ENCODE measurements at regions not wholly inside any gene's neighbourhood (a gene's known extent, or its start where the extent isn't known, plus 50 kb on each side); places are given as distances from the start of the nearest gene placed in this dataset.

DNA sequence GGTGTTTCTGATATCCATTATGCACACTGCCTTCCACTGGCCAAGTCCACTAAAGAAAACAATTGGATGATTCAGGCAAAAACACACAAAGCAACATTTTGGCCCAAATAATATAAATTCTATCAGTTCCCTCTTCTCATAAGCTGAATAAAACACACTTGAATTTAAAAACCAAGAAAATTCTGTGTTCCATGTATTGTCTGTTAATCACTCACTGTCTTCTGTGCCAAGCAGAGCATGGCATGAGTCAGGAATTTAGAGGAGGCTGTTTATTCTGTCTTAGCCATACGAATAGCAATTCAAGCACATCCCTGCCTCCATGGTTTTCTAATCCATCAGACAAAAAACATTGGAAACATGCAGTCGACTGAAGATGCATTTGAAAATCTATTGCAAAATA is 215.6 kb upstream of the UMPS start:
- Histone ChIP-seq H3K4me3 (replicated peaks in 1 of 3; ENCODE audit: insufficient read depth in 1 of 3, low read depth in 2 of 3, low read length in 3 of 3) (no peak overlapping the region), H3K27ac (ENCODE audit: extremely low read length, insufficient read depth, low read length) (no peak overlapping the region), H3K4me2 (ENCODE audit: low read depth, low read length) (no peak overlapping the region), H3K9ac (ENCODE audit: insufficient read depth, low read depth, low read length) (no peak overlapping the region), H3K4me1 (ENCODE audit: insufficient read depth, low read length) (peaks cover 13% of the 10 kb centered on the region), H3K36me3 (replicated peaks in 1 of 2; ENCODE audit: control insufficient read depth in 1 of 2, insufficient read depth in 2 of 2, low read length in 2 of 2) (no peaks in the 10 kb centered on the region), H3K9me3 (ENCODE audit: low read length) (no peaks in the 10 kb centered on the region), H3K79me2 (ENCODE audit: insufficient read depth, low read length) (no peaks in the 10 kb centered on the region), H4K20me1 (ENCODE audit: insufficient read depth, low read length) (no peaks in the 10 kb centered on the region), H2AFZ (ENCODE audit: low read length) (no peak overlapping the region), H3K27me3 (ENCODE audit: control insufficient read depth in 1 of 2, insufficient read depth in 2 of 2, low read length in 2 of 2) (peaks cover 0 to 36% of the 10 kb centered on the region in 2 experiments)
- FAIRE-seq (no peak), ATAC-seq (no peak), DNase-seq (ENCODE audit: low spot score) (no peak)
- intact Hi-C loops (cut with micrococcal nuclease; ENCODE audit: unreplicated experiment) (no loop called here), in situ Hi-C loops (cut with HindIII; ENCODE audit: extremely low pct_ligation_motif_present, low pct_unique_long_range_greater_than_20kb) (no loop called here)
- CTCF ChIA-PET (ENCODE audit: low intra/inter-chr PET ratio, low total read pairs), result no interaction called here
- WGBS (ENCODE audit: low lambda C conversion rate), result 12% methylated on average over 2 of the region's 2 CpGs
- POLR2A ChIA-PET, result no interaction called here
- no TSS peak for BruUV-seq (replicated peaks)
- TF ChIP-seq, protein P1, sequence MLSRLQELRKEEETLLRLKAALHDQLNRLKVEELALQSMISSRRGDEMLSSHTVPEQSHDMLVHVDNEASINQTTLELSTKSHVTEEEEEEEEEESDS (CRISPR knock-in tag; IDR thresholded peaks at IDR 0.05; ENCODE audit: borderline replicate concordance), result no peak
- TF ChIP-seq RNF2 (conservative IDR thresholded peaks at IDR 0.05; ENCODE audit: low read depth) (no peak), ZNF121 (CRISPR knock-in tag; IDR thresholded peaks at IDR 0.05) (no peak)

DNA sequence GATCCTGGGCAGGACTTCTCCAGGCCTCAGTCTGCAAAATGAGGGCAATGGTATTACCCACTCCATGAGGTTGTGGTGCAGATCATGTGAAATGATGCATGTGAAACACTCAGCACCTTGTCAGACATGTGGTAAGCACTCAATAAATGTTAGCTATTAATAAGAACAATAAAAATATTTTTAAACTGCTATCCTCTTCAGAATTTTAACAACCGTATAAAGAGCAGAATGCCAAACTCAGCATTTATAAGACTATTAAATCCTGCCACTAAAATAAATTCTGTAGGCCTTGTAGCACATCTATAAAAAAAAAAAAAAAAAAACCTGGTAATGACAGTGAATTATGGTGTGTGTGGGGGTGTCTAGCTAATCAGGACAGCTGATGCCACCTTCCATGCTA is 213.9 kb upstream of the UMPS start:
- Histone ChIP-seq H3K4me1 (ENCODE audit: insufficient read depth, low read length) (peaks cover 23% of the 10 kb centered on the region), H3K9ac (ENCODE audit: insufficient read depth, low read depth, low read length) (no peak overlapping the region), H3K36me3 (replicated peaks in 1 of 2; ENCODE audit: control insufficient read depth in 1 of 2, insufficient read depth in 2 of 2, low read length in 2 of 2) (no peaks in the 10 kb centered on the region), H3K79me2 (ENCODE audit: insufficient read depth, low read length) (no peaks in the 10 kb centered on the region), H3K4me2 (ENCODE audit: low read depth, low read length) (no peak overlapping the region), H4K20me1 (ENCODE audit: insufficient read depth, low read length) (no peaks in the 10 kb centered on the region), H3K4me3 (replicated peaks in 1 of 3; ENCODE audit: insufficient read depth in 1 of 3, low read depth in 2 of 3, low read length in 3 of 3) (no peak overlapping the region), H3K27me3 (ENCODE audit: control insufficient read depth in 1 of 2, insufficient read depth in 2 of 2, low read length in 2 of 2) (peaks cover 0 to 35% of the 10 kb centered on the region in 2 experiments), H3K9me3 (ENCODE audit: low read length) (no peaks in the 10 kb centered on the region), H2AFZ (ENCODE audit: low read length) (no peak overlapping the region), H3K27ac (ENCODE audit: extremely low read length, insufficient read depth, low read length) (no peak overlapping the region)
- ChIA-PET POLR2A (no interaction called here), CTCF (ENCODE audit: low intra/inter-chr PET ratio, low total read pairs) (no interaction called here)
- in situ Hi-C loops (cut with HindIII; ENCODE audit: extremely low pct_ligation_motif_present, low pct_unique_long_range_greater_than_20kb), result no loop called here
- intact Hi-C loops (cut with micrococcal nuclease; ENCODE audit: unreplicated experiment), result no loop called here
- WGBS (ENCODE audit: low lambda C conversion rate), result 31% methylated on average over 1 of the region's 1 CpG
- ATAC-seq (no peak), FAIRE-seq (no peak), DNase-seq (ENCODE audit: low spot score) (no peak)
- BruUV-seq (replicated peaks), result no TSS peak
- TF ChIP-seq ZNF672 (CRISPR knock-in tag; IDR thresholded peaks at IDR 0.05) (no peak), ZNF326 (CRISPR knock-in tag; IDR thresholded peaks at IDR 0.05; ENCODE audit: borderline replicate concordance) (no peak), ZBTB7B (CRISPR knock-in tag; IDR thresholded peaks at IDR 0.05) (no peak), ZNF17 (CRISPR knock-in tag; IDR thresholded peaks at IDR 0.05) (no peak), GLI4 (CRISPR knock-in tag; IDR thresholded peaks at IDR 0.05; ENCODE audit: borderline replicate concordance) (no peak), TP53 (CRISPR knock-in tag; conservative IDR thresholded peaks at IDR 0.05) (no peak), ZNF331 (CRISPR knock-in tag; IDR thresholded peaks at IDR 0.05) (no peak), ZNF772 (CRISPR knock-in tag; IDR thresholded peaks at IDR 0.05) (no peak), SRSF1 (optimal IDR thresholded peaks at IDR 0.05; ENCODE audit: low read depth, low read length) (no peak), ZNF235 (CRISPR knock-in tag; IDR thresholded peaks at IDR 0.05; ENCODE audit: borderline replicate concordance) (no peak), REXO4 (CRISPR knock-in tag; IDR thresholded peaks at IDR 0.05; ENCODE audit: borderline replicate concordance) (no peak), ZNF616 (CRISPR knock-in tag; IDR thresholded peaks at IDR 0.05; ENCODE audit: low read depth) (no peak)
- TF ChIP-seq, protein P2, sequence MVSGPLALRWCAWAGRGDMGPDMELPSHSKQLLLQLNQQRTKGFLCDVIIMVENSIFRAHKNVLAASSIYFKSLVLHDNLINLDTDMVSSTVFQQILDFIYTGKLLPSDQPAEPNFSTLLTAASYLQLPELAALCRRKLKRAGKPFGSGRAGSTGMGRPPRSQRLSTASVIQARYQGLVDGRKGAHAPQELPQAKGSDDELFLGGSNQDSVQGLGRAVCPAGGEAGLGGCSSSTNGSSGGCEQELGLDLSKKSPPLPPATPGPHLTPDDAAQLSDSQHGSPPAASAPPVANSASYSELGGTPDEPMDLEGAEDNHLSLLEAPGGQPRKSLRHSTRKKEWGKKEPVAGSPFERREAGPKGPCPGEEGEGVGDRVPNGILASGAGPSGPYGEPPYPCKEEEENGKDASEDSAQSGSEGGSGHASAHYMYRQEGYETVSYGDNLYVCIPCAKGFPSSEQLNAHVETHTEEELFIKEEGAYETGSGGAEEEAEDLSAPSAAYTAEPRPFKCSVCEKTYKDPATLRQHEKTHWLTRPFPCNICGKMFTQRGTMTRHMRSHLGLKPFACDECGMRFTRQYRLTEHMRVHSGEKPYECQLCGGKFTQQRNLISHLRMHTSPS (CRISPR knock-in tag; IDR thresholded peaks at IDR 0.05; ENCODE audit: low read depth), result no peak
- TF ChIP-seq, protein P3, sequence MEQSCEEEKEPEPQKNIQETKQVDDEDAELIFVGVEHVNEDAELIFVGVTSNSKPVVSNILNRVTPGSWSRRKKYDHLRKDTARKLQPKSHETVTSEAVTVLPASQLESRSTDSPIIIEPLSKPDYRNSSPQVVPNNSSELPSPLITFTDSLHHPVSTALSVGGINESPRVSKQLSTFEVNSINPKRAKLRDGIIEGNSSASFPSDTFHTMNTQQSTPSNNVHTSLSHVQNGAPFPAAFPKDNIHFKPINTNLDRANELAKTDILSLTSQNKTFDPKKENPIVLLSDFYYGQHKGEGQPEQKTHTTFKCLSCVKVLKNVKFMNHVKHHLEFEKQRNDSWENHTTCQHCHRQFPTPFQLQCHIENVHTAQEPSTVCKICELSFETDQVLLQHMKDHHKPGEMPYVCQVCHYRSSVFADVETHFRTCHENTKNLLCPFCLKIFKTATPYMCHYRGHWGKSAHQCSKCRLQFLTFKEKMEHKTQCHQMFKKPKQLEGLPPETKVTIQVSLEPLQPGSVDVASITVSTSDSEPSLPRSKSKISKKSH (CRISPR knock-in tag; IDR thresholded peaks at IDR 0.05; ENCODE audit: borderline replicate concordance), result no peak

Measured in HepG2 (cell line).